Keratinocyte (primary cell): ENCODE measurements at regions not wholly inside any gene's neighbourhood (a gene's known extent, or its start where the extent isn't known, plus 50 kb on each side); places are given as distances from the start of the nearest gene placed in this dataset.

Experiments
- CTCF ChIP-seq, 3 experiments: IDR thresholded peaks in 1 of 3; conservative IDR thresholded peaks in 1 of 3; optimal IDR thresholded peaks in 1 of 3; 2 replicates in 2 of 3; 3 replicates in 1 of 3; pipeline versions ENCODE3 to v1.5.1; 2011; ENCODE audit warnings: low read length in 3 of 3, mild to moderate bottlenecking in 3 of 3, moderate library complexity in 2 of 3, control low read depth in 1 of 3, inconsistent platforms in 1 of 3; ENCODE audit not compliant: insufficient read depth in 2 of 3; ENCODE audit errors: extremely low read depth in 1 of 3
- EZH2 ChIP-seq: IDR thresholded peaks from one replicate; pipeline ENCODE4 v1.6.1; 2012; ENCODE audit warnings: inconsistent platforms, mild to moderate bottlenecking, low read length, moderate library complexity

GRCh38 chr1:238404481-238404880 lies 513.8 kb upstream of the ZP4 start:
- no peak for TF ChIP-seq CTCF (optimal IDR thresholded peaks at IDR 0.05 in 1 of 3, IDR thresholded peaks at IDR 0.05 in 1 of 3, conservative IDR thresholded peaks at IDR 0.05 in 1 of 3; ENCODE audit: extremely low read depth in 1 of 3, insufficient read depth in 2 of 3, low read length in 3 of 3)
- no peak for TF ChIP-seq EZH2
